SJSA1 (cell line): ENCODE measurements at regions not wholly inside any gene's neighbourhood (a gene's known extent, or its start where the extent isn't known, plus 50 kb on each side); places are given as distances from the start of the nearest gene placed in this dataset.

ENCODE experiments used
- DNase-seq, 2 experiments: peaks; one replicate each; pipeline ENCODE4 v3.0.0-alpha.2; 2015 to 2020; ENCODE audit warnings: low spot score in 2 of 2, low read depth in 1 of 2
- H3K27ac ChIP-seq: fragments of 250-450 bp; sonication (Bioruptor Pico); 2 replicates; pipeline ENCODE4 v1.5.1; 2020; ENCODE audit warnings: mild to moderate bottlenecking, moderate library complexity
- H3K27me3 ChIP-seq: fragments of 250-450 bp; sonication (Bioruptor Pico); replicated peaks from 2 replicates; pipeline ENCODE4 v1.5.1; 2020; ENCODE audit warnings: mild to moderate bottlenecking, moderate library complexity
- H3K36me3 ChIP-seq: fragments of 250-450 bp; sonication (Bioruptor Pico); 2 replicates; pipeline ENCODE4 v1.5.1; 2020; ENCODE audit warnings: mild to moderate bottlenecking
- H3K4me1 ChIP-seq: fragments of 250-450 bp; sonication (Bioruptor Pico); replicated peaks from 2 replicates; pipeline ENCODE4 v1.6.1; 2021; ENCODE audit warnings: mild to moderate bottlenecking
- H3K4me3 ChIP-seq: fragments of 250-450 bp; sonication (Bioruptor Pico); 2 replicates; pipeline ENCODE4 v1.5.1; 2020; ENCODE audit warnings: mild to moderate bottlenecking
- H3K9me3 ChIP-seq: fragments of 250-450 bp; sonication (Bioruptor Pico); replicated peaks from 2 replicates; pipeline ENCODE4 v1.5.1; 2020; ENCODE audit warnings: mild to moderate bottlenecking

DNA sequence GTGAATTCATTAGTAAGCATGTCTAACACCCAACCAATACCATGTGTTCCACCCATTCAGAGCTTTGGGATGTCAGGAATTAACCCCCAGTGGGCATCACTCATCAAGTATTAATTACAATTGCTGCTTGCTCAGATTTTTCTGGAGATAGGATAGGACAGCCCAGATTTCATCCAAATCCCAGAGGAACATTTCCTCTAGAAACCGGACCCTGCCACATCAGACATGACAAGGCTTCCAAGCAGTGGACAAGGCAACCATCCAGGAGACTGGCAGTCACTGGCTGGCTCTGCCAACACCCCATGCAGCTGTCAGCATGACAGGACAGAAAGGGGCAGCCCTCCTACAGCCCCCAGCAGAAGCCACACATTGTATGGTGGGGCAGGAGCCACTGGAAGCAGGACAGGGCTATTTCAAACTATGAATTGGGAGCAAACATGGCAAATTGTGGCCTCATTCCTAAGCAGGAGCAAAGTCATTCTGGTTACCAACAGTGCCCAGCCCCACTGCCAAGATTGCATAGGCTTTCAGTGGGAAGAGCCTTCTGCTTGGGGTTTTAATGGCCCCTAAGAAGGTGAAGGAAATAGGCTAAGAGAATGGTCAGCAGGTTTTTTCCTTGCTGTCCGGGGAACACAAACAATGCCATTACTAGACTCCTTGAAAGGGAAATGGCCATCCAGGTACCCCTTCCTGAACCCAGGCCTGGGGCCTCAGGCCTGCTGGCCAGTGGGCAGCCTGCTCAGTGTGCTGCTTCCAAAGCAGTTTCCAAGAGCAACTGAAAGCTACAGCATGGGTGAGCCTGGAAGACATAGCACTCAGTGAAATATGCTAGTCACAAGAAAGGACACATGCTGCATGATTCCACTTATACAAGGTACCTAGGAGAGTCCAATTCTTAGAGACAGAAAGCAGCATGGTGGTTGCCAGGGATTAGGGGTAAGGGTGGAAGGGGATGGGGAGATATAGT lies 294.7 kb upstream of the SLC30A5 start:
- DNase-seq, result no peak
- no peaks in the 10 kb centered on the region for H3K4me1 ChIP-seq
- H3K27ac ChIP-seq, result no peak overlapping the region
- no peaks in the 10 kb centered on the region for H3K27me3 ChIP-seq
- no peaks in the 10 kb centered on the region for H3K36me3 ChIP-seq
- no peaks in the 10 kb centered on the region for H3K9me3 ChIP-seq
- H3K4me3 ChIP-seq, result no peak overlapping the region

GRCh38 chr5:68802430-68802829 lies 291.4 kb upstream of the SLC30A5 start:
- Histone ChIP-seq H3K9me3 (no peaks in the 10 kb centered on the region), H3K27me3 (no peaks in the 10 kb centered on the region), H3K4me1 (no peaks in the 10 kb centered on the region), H3K36me3 (no peaks in the 10 kb centered on the region), H3K27ac (no peak overlapping the region), H3K4me3 (no peak overlapping the region)
- no peak for DNase-seq

DNA sequence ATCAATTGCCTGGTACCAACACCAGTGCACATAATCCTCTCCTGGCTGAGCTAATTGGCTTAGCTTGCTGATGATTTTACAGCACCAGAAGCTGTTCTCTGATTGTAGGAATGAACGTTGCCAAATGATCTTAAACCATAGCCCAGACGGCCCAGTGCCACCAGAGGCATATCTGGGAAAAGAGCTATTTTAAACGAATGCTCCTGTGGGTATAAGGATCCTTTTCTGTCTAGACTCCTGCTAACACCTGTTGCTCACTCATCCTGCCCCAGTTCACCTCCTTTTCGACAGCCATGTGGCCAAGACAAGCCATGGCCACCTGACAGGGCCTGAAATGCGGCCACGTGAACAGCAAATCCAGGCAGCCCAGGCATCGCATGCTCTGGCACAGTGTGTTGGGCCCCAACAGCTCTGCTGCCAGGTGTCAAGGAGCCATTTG lies 289.9 kb upstream of the SLC30A5 start:
- no peak for DNase-seq
- Histone ChIP-seq H3K27me3 (no peaks in the 10 kb centered on the region), H3K4me1 (no peaks in the 10 kb centered on the region), H3K4me3 (no peak overlapping the region), H3K36me3 (no peaks in the 10 kb centered on the region), H3K27ac (no peak overlapping the region), H3K9me3 (no peaks in the 10 kb centered on the region)

GRCh38 chr5:68804343-68804742 lies 289.5 kb upstream of the SLC30A5 start:
- no peaks in the 10 kb centered on the region for H3K27me3 ChIP-seq
- H3K36me3 ChIP-seq, result no peaks in the 10 kb centered on the region
- no peak overlapping the region for H3K4me3 ChIP-seq
- H3K27ac ChIP-seq, result no peak overlapping the region
- DNase-seq, result no peak
- H3K9me3 ChIP-seq, result no peaks in the 10 kb centered on the region
- H3K4me1 ChIP-seq, result no peaks in the 10 kb centered on the region

GRCh38 chr5:68805444-68805843 lies 288.4 kb upstream of the SLC30A5 start:
- Histone ChIP-seq H3K9me3 (no peaks in the 10 kb centered on the region), H3K4me3 (no peak overlapping the region), H3K36me3 (no peaks in the 10 kb centered on the region), H3K27me3 (0 out of 2 replicates have a peak, but pooled peaks cover under 1% of the 10 kb centered on the region), H3K4me1 (no peaks in the 10 kb centered on the region), H3K27ac (no peak overlapping the region)
- DNase-seq, result no peak

- Histone ChIP-seq H3K36me3 (no peaks in the 10 kb centered on the region), H3K4me3 (no peak overlapping the region), H3K27ac (no peak overlapping the region), H3K9me3 (no peaks in the 10 kb centered on the region), H3K4me1 (no peaks in the 10 kb centered on the region), H3K27me3 (no peaks in the 10 kb centered on the region)
- DNase-seq, result no peak
These were observed 276.2 kb upstream of the SLC30A5 start for GRCh38 chr5:68817632-68818031.

- no peak for DNase-seq
- no peaks in the 10 kb centered on the region for H3K36me3 ChIP-seq
- H3K4me1 ChIP-seq, result no peaks in the 10 kb centered on the region
- H3K27ac ChIP-seq, result no peak overlapping the region
- H3K4me3 ChIP-seq, result no peak overlapping the region
- no peaks in the 10 kb centered on the region for H3K27me3 ChIP-seq
- H3K9me3 ChIP-seq, result no peaks in the 10 kb centered on the region
These were observed 275.6 kb upstream of the SLC30A5 start for GRCh38 chr5:68818057-68818695.

DNA sequence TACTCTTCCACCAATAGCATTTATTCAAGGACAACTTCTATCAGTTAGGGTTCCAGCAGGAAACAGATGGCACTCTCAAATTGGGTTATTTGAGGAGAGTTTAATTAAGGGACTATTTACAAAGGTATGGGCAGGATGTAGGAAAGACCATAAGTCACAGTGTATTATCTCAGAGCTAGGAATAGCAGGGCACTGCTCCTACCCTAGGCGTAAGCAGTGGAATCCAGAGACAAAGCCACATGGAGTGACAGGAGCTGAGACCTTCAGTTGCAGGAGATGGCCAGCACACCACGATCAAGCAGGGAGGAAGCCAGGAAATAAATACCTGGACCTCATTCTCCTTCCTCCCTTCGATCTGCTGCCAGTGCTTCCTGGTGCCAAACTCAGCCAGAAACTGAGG lies 274.9 kb upstream of the SLC30A5 start:
- Histone ChIP-seq H3K36me3 (no peaks in the 10 kb centered on the region), H3K4me3 (no peak overlapping the region), H3K27me3 (no peaks in the 10 kb centered on the region), H3K27ac (no peak overlapping the region), H3K9me3 (no peaks in the 10 kb centered on the region), H3K4me1 (no peaks in the 10 kb centered on the region)
- DNase-seq, result no peak

DNA sequence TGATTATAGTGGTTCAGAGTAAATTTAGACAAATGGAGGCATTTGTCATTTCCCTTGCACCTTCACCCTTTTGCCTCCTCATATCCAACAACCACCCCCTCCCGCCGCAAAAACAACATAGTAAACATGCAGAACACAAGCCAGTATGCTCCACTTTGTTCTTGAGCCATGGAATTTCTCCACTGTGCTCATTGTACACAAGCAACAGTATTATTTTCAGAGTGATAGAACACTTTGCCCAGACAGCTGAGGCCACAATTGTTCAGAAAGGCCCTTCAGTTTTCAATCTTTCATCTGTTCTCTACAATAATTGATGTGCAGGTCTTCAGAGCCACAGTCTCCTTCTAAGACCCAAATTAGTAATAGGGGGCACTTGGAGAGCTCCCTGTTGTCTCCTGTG lies 272.8 kb upstream of the SLC30A5 start:
- H3K4me1 ChIP-seq, result no peaks in the 10 kb centered on the region

DNA sequence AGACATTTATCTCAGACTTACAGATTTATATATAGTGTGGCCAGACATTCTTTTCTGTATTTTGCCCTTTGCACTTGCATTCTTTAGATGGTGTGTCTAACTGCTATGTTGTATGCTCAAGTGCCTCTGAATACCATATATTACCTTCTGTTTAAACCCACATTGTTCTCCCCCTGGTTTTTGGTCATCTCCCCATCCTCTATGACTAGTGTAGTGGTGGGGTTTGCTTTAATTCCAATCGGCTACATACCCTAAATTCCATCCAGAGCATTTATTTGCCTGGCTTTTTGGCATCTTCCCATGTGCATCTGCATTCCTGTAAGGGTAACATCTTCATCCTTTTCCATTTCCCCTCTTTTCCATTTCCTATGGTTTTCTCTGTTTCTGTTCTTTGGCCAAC lies 271.0 kb upstream of the SLC30A5 start:
- Histone ChIP-seq H3K4me1 (no peaks in the 10 kb centered on the region), H3K9me3 (no peaks in the 10 kb centered on the region), H3K4me3 (no peak overlapping the region), H3K27me3 (no peaks in the 10 kb centered on the region), H3K36me3 (no peaks in the 10 kb centered on the region), H3K27ac (no peak overlapping the region)
- no peak for DNase-seq

More for the DNA sequence above, 272.8 kb upstream of the SLC30A5 start:
- no peak for DNase-seq
- Histone ChIP-seq H3K27me3 (no peaks in the 10 kb centered on the region), H3K9me3 (no peaks in the 10 kb centered on the region), H3K27ac (no peak overlapping the region), H3K4me3 (no peak overlapping the region), H3K36me3 (no peaks in the 10 kb centered on the region)

GRCh38 chr5:68823301-68823700 lies 270.5 kb upstream of the SLC30A5 start:
- no peak for DNase-seq
- Histone ChIP-seq H3K27me3 (no peaks in the 10 kb centered on the region), H3K36me3 (no peaks in the 10 kb centered on the region), H3K27ac (no peak overlapping the region), H3K9me3 (no peaks in the 10 kb centered on the region), H3K4me3 (no peak overlapping the region), H3K4me1 (no peaks in the 10 kb centered on the region)

- no peak for DNase-seq
- Histone ChIP-seq H3K36me3 (no peaks in the 10 kb centered on the region), H3K27me3 (no peaks in the 10 kb centered on the region), H3K9me3 (no peaks in the 10 kb centered on the region), H3K27ac (no peak overlapping the region), H3K4me1 (no peaks in the 10 kb centered on the region), H3K4me3 (no peak overlapping the region)
These were observed 263.4 kb upstream of the SLC30A5 start for GRCh38 chr5:68830377-68830898.

- no peak for DNase-seq
- Histone ChIP-seq H3K9me3 (no peaks in the 10 kb centered on the region), H3K4me3 (no peak overlapping the region), H3K27ac (no peak overlapping the region), H3K27me3 (no peaks in the 10 kb centered on the region), H3K4me1 (no peaks in the 10 kb centered on the region), H3K36me3 (no peaks in the 10 kb centered on the region)
These were observed 259.3 kb upstream of the SLC30A5 start for GRCh38 chr5:68834491-68834981.

GRCh38 chr5:68838157-68838718 lies 255.6 kb upstream of the SLC30A5 start:
- Histone ChIP-seq H3K36me3 (no peaks in the 10 kb centered on the region), H3K9me3 (no peaks in the 10 kb centered on the region), H3K4me3 (no peak overlapping the region), H3K27me3 (no peaks in the 10 kb centered on the region), H3K4me1 (no peaks in the 10 kb centered on the region), H3K27ac (no peak overlapping the region)
- DNase-seq, result no peak
